HCT116 (cell line): ENCODE measurements at regions not wholly inside any gene's neighbourhood (a gene's known extent, or its start where the extent isn't known, plus 50 kb on each side); places are given as distances from the start of the nearest gene placed in this dataset.

ENCODE experiments used
- ATAC-seq: fragments of 200-7000 bp; cut with Tn5 transposase; 2 replicates; pipeline ENCODE4 v1.9.1; 2020; ENCODE audit warnings: mild to moderate bottlenecking, moderate library complexity
- BruUV-seq: library from RNA; stranded (reverse); fragments of 400-500 nt; replicated peaks from 2 replicates; lab custom pipeline; 2021; lab: Mats Ljungman, UMichigan
- CTCF ChIA-PET: fragments of 300-600 bp; sonication (Branson Sonifier 250); formaldehyde crosslinking; loops from one replicate; lab custom pipeline; 2021; ENCODE audit warnings: antibody characterized with exemption; lab: Charles Lee
- POLR2A ChIA-PET: fragments of 300-600, 350-600 bp; sonication (Branson Sonifier 250); formaldehyde crosslinking; loops from one replicate; lab custom pipeline; 2021; ENCODE audit warnings: antibody characterized with exemption; lab: Charles Lee
- RAD21 ChIA-PET, 2 experiments: fragments of 300-600 bp; sonication (Branson Sonifier 250); formaldehyde crosslinking; loops; one replicate each; lab custom pipeline; 2023; ENCODE audit warnings: low total read pairs in 2 of 2; ENCODE audit not compliant: uncharacterized antibody in 2 of 2, unreplicated experiment in 2 of 2, low non-redundant PET in 1 of 2; lab: Charles Lee
- DNase-seq: peaks from one replicate; pipeline ENCODE4 v3.0.0-alpha.2; 2010; ENCODE audit warnings: low read depth, low spot score
- H2AFZ ChIP-seq: fragments of 200-600 bp; shearing (Covaris generic), sonication (generic); 2 replicates; pipeline ENCODE4 v1.6.1; 2017; ENCODE audit warnings: low read depth, mixed run types, mixed read lengths, antibody characterized with exemption, low read length; ENCODE audit not compliant: poor library complexity, severe bottlenecking
- H3K27ac ChIP-seq: 2 replicates; pipeline ENCODE4 v1.5.1; 2012; ENCODE audit warnings: low read depth, low read length
- H3K27me3 ChIP-seq: fragments of 200-600 bp; sonication (generic); 2 replicates; pipeline ENCODE4 v1.6.1; 2016; ENCODE audit warnings: mixed run types, low read length, mixed read lengths; ENCODE audit not compliant: insufficient read depth
- H3K36me3 ChIP-seq, 2 experiments: fragments of 200-500 bp in 1 of 2; fragments of 200-600 bp in 1 of 2; sonication (Bioruptor generic) in 1 of 2; sonication (generic) in 1 of 2; 2 replicates each; pipeline versions ENCODE4 v1.5.1 to v1.6.1; 2014 to 2016; ENCODE audit warnings: low read length in 2 of 2, inconsistent platforms in 1 of 2, mixed read lengths in 1 of 2, mixed run types in 1 of 2; ENCODE audit not compliant: insufficient read depth in 2 of 2, control insufficient read depth in 1 of 2
- H3K4me1 ChIP-seq, 2 experiments: fragments of 200-600 bp in 1 of 2; sonication (generic) in 1 of 2; 2 replicates each; pipeline versions ENCODE4 v1.5.1 to v1.6.1; 2012 to 2017; ENCODE audit warnings: low read length in 2 of 2, inconsistent platforms in 1 of 2, mild to moderate bottlenecking in 1 of 2, mixed read lengths in 1 of 2, mixed run types in 1 of 2, moderate library complexity in 1 of 2; ENCODE audit not compliant: insufficient read depth in 2 of 2, control insufficient read depth in 1 of 2
- H3K4me2 ChIP-seq: fragments of 200-600 bp; sonication (generic); 2 replicates; pipeline ENCODE4 v1.6.1; 2017; ENCODE audit warnings: mixed run types, low read length, mixed read lengths
- H3K4me3 ChIP-seq, 2 experiments: fragments of 200-600 bp in 1 of 2; sonication (generic) in 1 of 2; replicated peaks in 1 of 2; 2 replicates each; pipeline ENCODE4 v1.5.1; 2011 to 2016; ENCODE audit warnings: low read length in 2 of 2, control low read depth in 1 of 2, low read depth in 1 of 2, mild to moderate bottlenecking in 1 of 2, mixed read lengths in 1 of 2, mixed run types in 1 of 2
- H3K79me2 ChIP-seq: fragments of 200-600 bp; sonication (generic); 2 replicates; pipeline ENCODE4 v1.6.1; 2017; ENCODE audit warnings: mild to moderate bottlenecking, mixed run types, low read length, moderate library complexity, mixed read lengths; ENCODE audit not compliant: insufficient read depth
- H3K9ac ChIP-seq: fragments of 200-600 bp; sonication (generic); 2 replicates; pipeline ENCODE4 v1.6.1; 2016; ENCODE audit warnings: low read length, mixed read lengths
- H3K9me2 ChIP-seq: fragments of 200-600 bp; sonication (generic), shearing (Covaris generic); 2 replicates; pipeline ENCODE4 v1.6.1; 2017; ENCODE audit warnings: mixed run types, mild to moderate bottlenecking, moderate library complexity; ENCODE audit not compliant: insufficient read depth
- H3K9me3 ChIP-seq, 2 experiments: fragments of 200-500 bp in 1 of 2; fragments of 200-600 bp in 1 of 2; sonication (Bioruptor generic) in 1 of 2; sonication (generic) in 1 of 2; 2 replicates each; pipeline ENCODE4 v1.6.1; 2014 to 2017; ENCODE audit warnings: low read length in 2 of 2, mixed read lengths in 2 of 2, inconsistent platforms in 1 of 2, low read depth in 1 of 2, mild to moderate bottlenecking in 1 of 2, mixed run types in 1 of 2, moderate library complexity in 1 of 2; ENCODE audit not compliant: control insufficient read depth in 1 of 2, insufficient read depth in 1 of 2
- H4K20me1 ChIP-seq: fragments of 200-600 bp; sonication (generic), shearing (Covaris generic); 2 replicates; pipeline ENCODE4 v1.6.1; 2017; ENCODE audit warnings: mixed run types, mild to moderate bottlenecking, moderate library complexity; ENCODE audit not compliant: insufficient read depth
- CTCF ChIP-seq, 3 experiments: fragments of 200-600 bp in 1 of 3; sonication (generic) in 1 of 3; IDR thresholded peaks in 2 of 3; conservative IDR thresholded peaks in 1 of 3; 2 replicates each; pipeline ENCODE4 v1.5.1; 2012 to 2017; ENCODE audit warnings: low read depth in 2 of 3, low read length in 2 of 3, antibody characterized with exemption in 1 of 3, borderline replicate concordance in 1 of 3, control low read depth in 1 of 3, mild to moderate bottlenecking in 1 of 3, mixed read lengths in 1 of 3, mixed run types in 1 of 3, moderate library complexity in 1 of 3; ENCODE audit not compliant: insufficient read depth in 1 of 3
- EZH2phosphoT487 ChIP-seq: fragments of 200-600 bp; IDR thresholded peaks from 2 replicates; pipeline ENCODE4 v1.6.1; 2018; ENCODE audit warnings: antibody characterized with exemption, borderline replicate concordance
- JUND ChIP-seq: IDR thresholded peaks from 2 replicates; pipeline ENCODE4 v1.6.1; 2012
- RAD21 ChIP-seq: IDR thresholded peaks from 2 replicates; pipeline ENCODE4 v1.6.1; 2012; ENCODE audit warnings: low read depth, mild to moderate bottlenecking
- REST ChIP-seq: IDR thresholded peaks from 2 replicates; pipeline ENCODE4 v1.6.1; 2012; ENCODE audit warnings: low read depth
- SP1 ChIP-seq: IDR thresholded peaks from 2 replicates; pipeline ENCODE4 v1.6.1; 2012; ENCODE audit warnings: low read depth
- TCF7L2 ChIP-seq: IDR thresholded peaks from 2 replicates; pipeline ENCODE4 v1.7.0; 2011; ENCODE audit warnings: borderline replicate concordance, inconsistent platforms; ENCODE audit not compliant: insufficient read depth, insufficient read length; ENCODE audit errors: extremely low read depth
- YY1 ChIP-seq: IDR thresholded peaks from 2 replicates; pipeline ENCODE4 v1.6.1; 2011; ENCODE audit warnings: low read length, low read depth, moderate library complexity, mild to moderate bottlenecking; ENCODE audit not compliant: insufficient replicate concordance; ENCODE audit errors: extremely low read depth
- ZFX ChIP-seq: fragments of 450-650 bp; IDR thresholded peaks from 2 replicates; pipeline ENCODE4 v1.6.1; 2017
- intact Hi-C: fragments of 100-400 bp; cut with micrococcal nuclease; formaldehyde crosslinking; loops from 2 replicates; pipeline ENCODE4 v1.10.0; 2022
- TF ChIP-seq, protein P1 (sequence below): IDR thresholded peaks from 2 replicates; pipeline ENCODE4 v1.6.1; 2012

GRCh38 chr14:71204231-71204630, 297.0 kb downstream of the PCNX1 start:
- Histone ChIP-seq H3K79me2 (no peaks in the 10 kb centered on the region), H3K27ac (no peak overlapping the region), H3K4me2 (no peak overlapping the region), H3K9me3 (no peaks in the 10 kb centered on the region), H4K20me1 (no peaks in the 10 kb centered on the region), H3K27me3 (no peaks in the 10 kb centered on the region), H3K9me2 (no peaks in the 10 kb centered on the region), H3K4me3 (no peak overlapping the region), H3K4me1 (no peaks in the 10 kb centered on the region), H3K9ac (no peak overlapping the region), H2AFZ (no peak overlapping the region), H3K36me3 (no peaks in the 10 kb centered on the region)
- CTCF ChIA-PET = no interaction called here
- POLR2A ChIA-PET = no interaction called here
- no peak for ATAC-seq
- DNase-seq = no peak
- intact Hi-C loops = no loop called here
- RAD21 ChIA-PET = no interaction called here
- no TSS peak for BruUV-seq
- TF ChIP-seq CTCF (IDR thresholded peaks at IDR 0.05 in 2 of 3, conservative IDR thresholded peaks at IDR 0.05 in 1 of 3; ENCODE audit: borderline replicate concordance in 1 of 3, insufficient read depth in 1 of 3, low read depth in 2 of 3, low read length in 2 of 3) (no peak), JUND (no peak), SP1 (no peak), REST (no peak), YY1 (no peak), EZH2phosphoT487 (no peak), TCF7L2 (no peak), RAD21 (no peak), ZFX (no peak)
- TF ChIP-seq, protein P1, sequence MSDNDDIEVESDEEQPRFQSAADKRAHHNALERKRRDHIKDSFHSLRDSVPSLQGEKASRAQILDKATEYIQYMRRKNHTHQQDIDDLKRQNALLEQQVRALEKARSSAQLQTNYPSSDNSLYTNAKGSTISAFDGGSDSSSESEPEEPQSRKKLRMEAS = no peak
